ENCODE measurements at regions not wholly inside any gene's neighbourhood (a gene's known extent, or its start where the extent isn't known, plus 50 kb on each side); places are given as distances from the start of the nearest gene placed in this dataset.
"Not testable (repeated sequence)": the region's sequence is repeated elsewhere in the genome, so short reads cannot be mapped to it uniquely, and the experiment has no call there.

DNA sequence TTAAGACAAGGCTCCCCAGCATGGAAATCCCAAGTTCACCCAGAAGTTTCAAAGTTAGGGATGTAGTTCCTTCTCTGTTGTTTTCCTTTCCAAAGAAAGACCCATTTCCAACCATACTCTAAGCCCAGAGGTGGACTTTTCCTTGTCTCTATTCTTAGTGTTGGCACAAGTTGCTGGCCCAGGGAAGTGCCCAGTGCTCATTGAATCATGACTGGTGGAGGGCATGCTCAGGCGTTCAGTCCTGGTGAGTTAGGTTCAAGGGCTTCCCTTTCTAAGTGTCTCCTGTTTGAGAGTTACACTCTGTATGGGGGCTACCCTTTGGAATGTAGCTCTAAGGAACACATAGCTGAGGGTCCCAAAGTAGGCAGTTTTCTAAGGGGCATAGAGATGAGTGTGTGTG lies 389.5 kb downstream of the KCNRG start:
- intact Hi-C loops (cut with micrococcal nuclease): no loop called here

DNA sequence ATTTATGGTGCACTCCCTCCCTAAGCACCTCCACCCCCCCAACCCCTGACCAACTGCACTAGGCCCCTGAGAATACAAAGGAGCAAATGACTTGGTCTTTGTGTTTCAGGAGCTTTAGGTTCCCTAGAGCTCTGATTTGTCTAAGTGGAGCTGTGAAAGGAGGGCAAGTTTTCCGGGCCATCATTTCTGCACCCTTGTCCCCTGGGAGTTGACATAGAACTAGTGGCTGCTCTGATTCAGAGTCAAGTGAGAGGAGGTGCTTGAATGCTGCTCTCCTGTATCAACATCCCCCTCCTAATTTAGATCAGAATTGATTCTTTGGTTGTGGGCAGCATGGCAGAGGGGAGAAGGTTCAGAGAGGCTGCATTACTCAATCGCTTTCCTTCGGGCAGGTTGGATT lies 391.6 kb downstream of the KCNRG start:
- intact Hi-C loops (cut with micrococcal nuclease): no loop called here

DNA sequence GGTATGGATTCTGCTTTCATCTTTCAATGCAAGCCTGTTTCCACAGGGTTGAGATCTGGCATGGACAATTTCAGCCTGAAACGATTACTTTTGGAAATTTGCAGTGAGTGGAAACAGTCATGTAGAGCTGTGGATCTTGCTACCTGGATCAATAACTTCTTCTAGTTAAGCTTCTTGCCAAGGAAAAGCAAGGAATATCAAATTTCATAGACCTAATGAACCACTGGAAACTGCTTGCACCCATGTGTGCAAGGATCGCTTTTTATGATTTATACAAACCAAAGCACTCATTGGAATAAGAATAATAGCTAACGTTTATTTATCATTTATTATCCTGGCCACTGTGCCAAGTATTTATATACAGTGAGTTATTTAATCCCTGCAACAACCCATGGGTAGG lies 392.8 kb downstream of the KCNRG start:
- intact Hi-C loops (cut with micrococcal nuclease): no loop called here

DNA sequence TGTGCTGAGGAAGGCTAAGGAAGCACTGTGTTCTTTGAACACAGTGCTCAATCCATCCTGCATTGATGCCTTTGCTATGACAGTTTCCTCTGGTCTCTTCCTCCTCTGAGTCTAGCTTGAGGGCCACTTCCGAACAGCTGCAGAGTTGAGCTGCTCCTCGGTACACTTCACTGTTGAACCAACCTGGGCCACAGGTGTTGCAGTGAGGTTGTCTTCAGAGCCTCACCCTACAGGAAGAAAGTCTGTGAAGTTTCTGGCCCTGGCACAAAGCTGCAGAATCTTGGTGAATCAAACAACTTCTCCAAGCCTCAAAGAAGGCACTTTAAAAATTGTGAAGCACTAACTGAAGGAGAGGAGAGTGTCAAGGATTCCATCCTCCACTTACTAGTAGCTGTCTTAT lies 394.0 kb downstream of the KCNRG start:
- intact Hi-C loops (cut with micrococcal nuclease): no loop called here

DNA sequence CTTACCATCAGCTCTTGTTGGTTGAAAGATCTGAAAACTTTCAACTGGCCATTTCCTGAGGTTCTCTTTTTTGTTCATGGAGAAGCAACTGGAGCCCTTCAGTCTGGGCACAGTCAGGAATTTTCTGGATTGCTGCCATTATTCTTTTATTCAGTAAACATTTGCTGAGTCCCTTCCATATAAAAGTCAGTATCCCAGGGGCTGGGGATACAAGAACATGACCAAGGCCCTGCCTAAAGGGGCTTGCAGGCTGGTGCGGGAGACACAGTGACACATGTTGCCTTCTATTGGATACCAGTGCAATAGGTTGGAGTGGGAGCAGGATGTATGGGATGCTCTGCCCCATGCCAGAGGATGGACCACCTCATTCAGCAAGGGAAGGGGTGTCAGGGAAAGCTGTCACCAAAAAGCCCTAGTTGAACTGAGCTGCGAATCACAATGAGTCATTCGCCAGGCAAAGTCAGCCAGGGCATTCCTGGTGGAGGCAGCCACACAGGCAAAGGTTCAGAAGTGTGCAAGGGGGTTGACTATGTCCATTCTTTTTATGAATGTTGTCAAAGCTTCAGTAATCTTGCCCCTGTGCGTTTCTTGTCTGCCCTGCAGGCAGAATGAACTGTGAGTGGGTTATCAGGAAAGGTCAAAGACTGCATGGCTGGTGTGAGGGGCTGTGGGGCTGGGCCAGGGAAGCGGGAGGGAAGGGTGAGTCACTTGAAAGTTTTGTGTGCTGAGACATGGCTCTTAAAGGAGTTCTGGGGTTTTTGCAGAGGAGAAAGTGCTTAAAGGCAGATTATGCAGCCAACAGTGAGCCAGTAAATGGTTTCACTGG lies 395.9 kb downstream of the KCNRG start:
- intact Hi-C loops (cut with micrococcal nuclease): no loop called here

DNA sequence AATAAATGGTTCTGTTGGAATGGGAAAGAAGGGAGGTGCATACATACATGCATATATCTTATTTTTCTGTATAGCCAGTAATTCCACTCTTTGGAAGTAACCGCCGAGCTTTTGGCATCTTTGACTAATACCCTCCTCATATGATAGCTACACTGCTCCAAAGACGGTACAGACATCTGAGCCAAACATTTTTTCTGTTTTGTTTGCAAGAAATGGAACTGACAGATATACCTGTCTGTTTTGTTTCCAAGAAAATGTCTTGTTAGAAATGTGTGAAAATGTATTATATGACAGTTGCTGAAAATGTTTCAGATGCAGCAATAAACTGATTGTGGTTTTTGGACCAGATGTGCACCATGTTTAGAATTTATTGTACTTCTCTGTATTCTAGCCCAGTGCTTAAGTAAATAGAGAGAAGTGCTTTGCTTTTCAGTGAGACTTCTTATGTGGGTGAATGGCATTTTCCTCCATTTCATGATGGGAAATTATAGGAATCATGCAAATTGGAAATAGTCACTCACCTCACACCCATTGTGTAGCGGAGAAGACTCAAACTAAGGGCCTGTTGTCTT lies 396.9 kb downstream of the KCNRG start:
- intact Hi-C loops (cut with micrococcal nuclease): no loop called here

DNA sequence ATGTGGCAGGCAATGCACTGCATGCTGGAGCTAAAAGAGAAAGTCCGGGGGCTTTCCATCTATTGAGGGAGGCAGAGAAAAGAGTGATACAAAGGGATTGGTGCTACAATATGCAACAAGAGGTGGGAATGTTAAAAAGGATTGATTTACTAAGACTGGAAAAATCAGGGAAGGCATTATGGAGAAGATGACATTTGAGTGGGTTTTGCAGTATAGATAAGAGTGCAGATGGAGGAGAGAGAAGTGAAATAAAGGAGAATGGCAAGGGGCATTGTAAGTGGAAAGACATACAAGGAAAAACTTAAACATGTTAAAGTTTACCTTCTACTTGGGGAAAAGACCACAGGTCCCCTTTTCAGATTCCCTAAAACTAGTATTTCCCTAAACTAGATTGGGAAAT lies 399.4 kb downstream of the KCNRG start:
- intact Hi-C loops (cut with micrococcal nuclease): no loop called here

DNA sequence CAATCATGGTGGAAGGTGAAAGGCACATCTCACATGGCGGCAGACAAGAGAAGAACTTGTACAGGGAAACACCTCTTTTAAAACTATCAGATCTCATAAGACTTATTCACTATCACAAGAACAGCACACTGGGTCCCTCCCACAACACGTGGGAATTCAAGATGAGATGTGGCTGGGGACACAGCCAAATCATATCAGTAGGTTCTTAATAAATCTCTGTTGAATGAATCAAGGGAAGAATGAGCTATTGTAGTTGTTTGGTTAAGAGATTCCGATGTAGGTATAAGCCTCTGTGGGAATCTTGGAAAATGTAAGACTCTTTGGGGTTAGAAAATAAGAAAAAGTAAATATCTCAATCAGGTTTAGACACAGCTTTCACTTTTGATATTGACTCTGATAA lies 400.2 kb downstream of the KCNRG start:
- intact Hi-C loops (cut with micrococcal nuclease): no loop called here

DNA sequence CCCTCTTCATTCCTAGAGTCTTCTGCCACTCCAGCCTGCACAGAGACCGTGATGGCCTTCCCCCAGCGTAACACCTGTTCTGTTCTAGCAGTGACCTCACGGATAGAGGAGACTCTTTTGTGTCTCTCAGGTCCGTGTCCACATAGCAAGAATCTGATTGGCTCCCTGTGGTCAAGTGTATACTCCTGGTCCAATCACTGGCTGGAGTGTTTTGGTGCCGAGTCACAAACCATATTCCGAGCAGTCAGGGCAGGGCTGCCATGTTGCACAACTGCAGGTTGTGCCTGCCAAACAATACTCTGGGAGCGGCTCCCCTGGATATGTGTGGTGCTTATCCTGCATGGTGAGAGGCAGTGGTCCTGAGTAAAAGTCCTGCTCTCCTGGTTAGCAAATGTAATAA lies 402.4 kb downstream of the KCNRG start:
- intact Hi-C loops (cut with micrococcal nuclease): no loop called here

DNA sequence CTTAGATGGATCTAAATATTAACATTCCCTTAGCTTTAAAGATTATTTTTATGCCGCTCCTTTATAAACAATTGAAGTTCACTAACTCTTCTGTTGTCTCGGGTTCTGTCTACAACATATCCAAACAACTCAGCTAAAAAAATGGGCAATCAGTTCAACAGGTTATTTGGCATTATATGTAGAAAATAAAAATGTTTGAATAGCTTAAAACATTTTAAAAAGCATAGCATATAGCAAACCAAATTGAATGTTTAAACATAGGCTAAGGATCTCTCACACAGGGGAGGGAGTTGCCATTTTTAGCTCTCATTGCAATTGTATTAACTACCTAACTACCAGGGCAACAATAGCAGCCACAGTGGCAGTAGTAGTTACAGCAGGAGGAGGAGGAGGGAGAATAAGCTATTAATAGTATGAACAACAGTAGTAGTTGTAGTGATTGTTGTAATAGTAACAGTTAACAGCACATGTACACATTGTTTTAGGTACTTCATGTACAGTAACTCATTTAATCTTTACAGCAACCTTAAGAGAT lies 404.2 kb downstream of the KCNRG start:
- intact Hi-C loops (cut with micrococcal nuclease): no loop called here

DNA sequence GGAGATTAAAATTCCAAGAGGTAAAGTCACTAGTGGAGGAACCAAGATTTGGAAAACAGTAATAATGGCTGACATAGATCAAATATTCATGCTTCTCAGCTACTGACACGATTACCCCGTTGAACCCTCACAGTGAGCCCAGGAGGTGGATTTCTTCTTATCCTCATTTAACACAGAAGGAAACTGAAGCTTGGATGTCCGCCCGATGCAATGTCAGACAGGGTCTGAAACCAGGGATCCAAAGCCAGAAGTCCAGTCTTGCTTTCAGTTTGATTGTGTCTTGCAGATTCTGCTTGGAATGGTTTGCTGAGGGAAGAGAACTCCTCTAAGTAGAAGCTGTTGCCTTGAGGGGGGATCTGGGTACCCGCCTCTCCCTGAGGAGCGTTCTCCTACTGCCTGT lies 404.7 kb downstream of the KCNRG start:
- intact Hi-C loops (cut with micrococcal nuclease): no loop called here

DNA sequence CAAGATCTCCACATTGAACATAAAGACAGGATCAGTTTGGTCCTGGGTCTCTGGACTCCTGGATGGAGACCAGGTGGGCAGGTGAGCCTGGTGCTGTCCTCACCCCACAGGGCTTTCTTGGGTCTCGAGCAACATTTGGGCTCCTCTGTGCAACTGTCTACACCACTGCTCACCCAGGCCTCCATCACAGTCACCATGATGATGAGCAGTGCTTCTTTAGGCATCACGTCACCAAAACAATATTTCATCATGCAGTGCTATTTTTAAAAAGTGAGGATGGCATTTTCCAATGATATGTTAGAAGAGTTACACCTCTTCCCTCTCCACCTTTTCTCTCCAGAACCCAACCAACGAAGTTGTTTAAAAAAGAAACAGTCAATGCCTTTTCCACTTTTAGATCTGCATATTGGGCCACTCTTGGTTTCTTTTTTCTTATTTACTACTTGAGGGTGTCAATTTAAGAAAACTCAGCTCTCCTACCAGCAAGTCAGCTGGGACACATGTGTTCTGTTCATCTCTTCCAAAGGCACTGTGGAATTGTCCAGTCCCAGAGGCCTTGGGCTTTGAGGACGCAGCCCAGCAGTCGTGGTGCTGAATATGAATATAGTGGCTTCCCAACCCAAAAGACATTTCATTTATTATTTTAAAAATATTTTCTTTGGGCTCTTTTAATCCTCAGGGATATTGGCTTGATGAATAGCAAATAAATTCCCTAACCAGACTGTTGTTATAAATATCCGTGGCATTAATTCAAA lies 405.7 kb downstream of the KCNRG start:
- intact Hi-C loops (cut with micrococcal nuclease): no loop called here

DNA sequence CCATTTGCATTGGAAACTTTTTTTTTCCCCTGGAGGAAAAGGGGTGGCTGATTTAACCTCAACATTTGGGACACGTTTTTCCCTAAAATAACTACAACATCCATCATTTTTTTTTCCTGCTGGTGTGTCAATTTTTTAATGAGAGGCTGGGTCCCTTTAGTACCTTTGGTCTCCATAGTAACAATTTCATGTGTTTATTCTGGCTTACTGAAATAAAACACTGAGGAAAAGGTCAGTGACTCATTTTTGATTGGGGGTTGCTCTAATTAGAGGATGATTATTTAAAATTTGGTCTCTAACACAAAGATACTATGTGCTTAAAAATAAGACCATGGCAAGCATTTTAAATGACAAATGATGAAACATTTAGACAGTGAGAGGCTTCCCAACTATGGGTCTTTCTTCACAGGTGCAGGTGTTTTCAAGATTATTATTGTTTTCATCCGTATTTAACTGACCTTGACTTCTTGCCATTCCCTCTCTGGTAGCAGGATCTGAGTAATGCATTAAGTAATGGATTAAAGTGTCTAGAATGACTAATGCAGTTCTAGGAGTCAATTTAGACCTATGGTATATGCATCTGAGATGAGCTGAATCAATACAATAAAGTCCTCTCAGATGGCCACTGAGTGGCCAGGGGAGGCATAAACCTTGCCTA lies 406.4 kb downstream of the KCNRG start:
- intact Hi-C loops (cut with micrococcal nuclease): no loop called here

DNA sequence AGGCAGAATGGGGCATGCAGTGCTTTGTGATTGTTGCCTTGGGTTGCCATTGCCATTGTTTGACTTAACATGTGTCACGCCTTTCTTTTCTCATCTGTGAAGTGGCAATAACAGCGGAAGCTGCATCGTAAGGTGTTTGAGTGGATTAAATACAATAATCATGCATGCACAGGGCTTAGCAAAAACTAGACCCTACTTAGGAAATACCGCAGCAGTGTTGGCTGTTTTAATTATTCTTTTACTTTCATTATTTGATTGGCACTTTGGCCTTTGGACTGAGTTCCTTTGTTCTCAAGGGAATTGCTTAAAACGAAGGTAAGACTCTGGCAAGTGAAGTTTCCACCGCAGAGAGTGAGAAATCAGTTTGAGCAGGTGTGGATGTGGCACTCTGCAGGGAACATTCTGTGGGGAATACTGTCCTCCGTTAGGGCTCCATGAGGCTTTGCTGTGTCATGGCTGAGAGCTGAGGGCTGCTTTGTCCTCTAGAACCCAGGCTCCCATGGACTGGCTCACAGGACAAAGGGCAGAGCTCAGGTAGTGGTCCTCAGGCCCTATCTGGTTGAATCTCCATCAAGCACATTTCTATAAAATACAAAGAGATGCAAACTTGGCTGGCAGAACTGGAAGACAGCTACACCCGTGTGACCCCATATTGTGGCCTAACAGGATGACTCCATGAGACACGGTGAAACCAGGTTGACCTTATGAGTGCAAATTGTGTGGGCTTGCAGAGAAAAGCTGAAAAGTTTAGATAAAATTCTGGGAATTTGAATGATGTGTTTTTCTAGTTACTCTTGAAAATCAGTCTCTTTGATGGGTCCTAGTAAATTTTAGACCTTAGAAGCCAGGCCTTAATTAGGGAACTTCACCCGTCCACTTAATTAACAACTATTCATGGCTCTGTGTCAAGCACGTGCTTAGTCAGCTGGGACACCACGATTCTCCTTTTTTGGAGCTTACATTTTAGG lies 407.2 kb downstream of the KCNRG start:
- intact Hi-C loops (cut with micrococcal nuclease): no loop called here

DNA sequence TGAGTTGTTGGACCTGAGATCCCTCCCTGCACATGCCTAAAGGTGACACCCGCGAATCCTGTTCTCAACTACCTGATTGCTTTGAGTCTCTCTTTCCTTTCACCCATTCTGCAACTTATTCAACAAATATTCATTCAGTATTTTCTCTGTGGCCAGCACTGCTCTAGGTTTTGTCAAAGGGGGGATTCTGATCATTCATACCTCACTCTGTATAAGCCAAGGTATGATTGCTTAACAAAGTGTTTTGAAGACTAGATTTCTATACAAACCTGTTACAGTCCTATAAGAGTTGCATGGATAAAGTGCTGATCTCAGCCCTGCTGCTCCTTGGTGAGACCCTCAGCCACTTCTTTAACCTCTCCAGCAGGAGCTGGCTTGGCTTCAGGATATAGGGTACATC lies 409.7 kb downstream of the KCNRG start:
- intact Hi-C loops (cut with micrococcal nuclease): no loop called here

DNA sequence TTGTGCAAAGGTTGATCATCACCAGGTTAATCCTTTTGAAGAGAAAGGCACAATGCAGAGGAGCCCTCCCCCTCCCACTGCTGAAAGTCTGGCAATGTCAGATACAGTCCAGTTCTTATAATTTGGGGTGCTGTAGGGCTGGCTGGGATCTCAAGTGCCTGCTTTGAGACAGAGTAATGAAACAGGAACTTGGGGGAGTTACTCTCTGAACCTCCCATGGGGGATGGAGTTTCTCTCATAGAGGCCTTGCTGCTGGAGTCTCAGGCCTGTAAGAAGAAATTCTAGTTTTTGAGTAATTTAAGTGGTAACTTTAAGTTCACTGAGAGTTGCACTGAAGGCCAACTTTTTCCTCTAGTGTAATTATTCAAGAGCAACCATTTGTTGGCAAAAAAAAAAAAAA lies 410.5 kb downstream of the KCNRG start:
- intact Hi-C loops (cut with micrococcal nuclease): no loop called here

DNA sequence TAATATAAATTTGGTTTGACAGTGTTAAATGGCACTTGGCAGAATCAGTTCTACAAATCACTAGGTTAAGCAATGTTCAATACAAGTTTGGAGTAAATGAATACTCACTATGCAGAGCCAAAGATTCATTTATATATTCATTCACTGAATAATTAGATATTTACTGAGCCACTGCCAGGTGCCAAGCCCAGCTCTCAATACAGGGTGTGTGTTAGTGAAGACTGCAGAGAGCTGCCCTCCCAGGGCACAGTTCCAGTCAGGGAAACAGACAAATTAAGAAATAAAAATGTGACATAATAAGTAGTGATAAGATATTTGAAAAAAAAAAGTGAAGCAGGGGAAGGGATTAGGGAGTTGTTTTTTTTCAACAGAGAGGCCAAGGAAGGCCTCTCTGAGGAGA lies 411.7 kb downstream of the KCNRG start:
- intact Hi-C loops (cut with micrococcal nuclease): no loop called here

DNA sequence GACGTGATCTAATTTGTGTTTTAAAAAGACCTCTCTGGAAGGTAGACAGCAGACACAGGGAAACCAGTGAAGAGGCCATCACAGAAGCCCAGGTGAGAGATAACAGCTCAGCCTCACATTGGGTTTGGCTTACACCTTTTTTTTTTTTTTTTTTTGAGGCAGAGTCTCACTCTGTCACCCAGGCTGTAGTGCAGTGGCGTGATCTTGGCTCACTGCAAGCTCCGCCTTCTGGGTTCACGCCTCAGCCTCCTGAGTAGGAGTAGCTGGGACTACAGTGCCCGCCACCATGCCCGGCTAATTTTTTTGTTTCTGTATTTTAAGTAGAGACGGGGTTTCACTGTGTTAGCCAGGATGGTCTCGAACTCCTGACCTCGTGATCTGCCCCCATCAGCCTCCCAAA lies 412.3 kb downstream of the KCNRG start:
- intact Hi-C loops (cut with micrococcal nuclease): not testable (repeated sequence)

DNA sequence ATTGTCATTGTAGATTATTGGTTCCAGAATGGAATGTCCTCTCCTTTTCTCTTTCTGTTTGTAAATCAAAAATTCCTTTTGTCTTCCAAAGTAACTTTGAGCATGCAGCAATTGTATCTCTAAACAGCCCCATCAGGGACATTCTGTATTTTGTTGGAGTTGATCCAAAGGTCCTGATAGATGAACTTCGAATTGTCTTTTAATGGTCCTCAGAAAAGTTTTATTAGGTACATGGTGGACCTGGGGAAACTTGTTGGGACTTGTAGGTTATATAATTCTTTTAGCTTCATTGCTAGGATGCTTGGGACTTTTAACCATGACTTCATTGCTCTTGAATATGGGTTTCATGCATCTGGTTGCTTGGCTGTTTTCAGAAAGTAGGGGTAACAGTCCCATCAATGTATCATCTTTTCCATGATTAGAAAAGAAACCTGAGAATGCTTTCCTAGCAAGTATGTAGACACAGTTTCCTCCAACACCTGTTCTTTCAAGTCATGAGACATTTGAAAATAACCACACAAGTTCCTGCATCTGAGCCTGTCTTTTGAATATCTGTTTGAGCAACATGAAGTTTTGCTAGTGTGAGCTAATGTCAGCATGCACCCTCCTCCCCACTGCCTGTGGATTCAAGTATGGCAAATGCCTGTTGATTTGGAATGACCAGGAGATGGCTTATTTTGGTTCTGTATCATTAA lies 413.1 kb downstream of the KCNRG start:
- intact Hi-C loops (cut with micrococcal nuclease): no loop called here

DNA sequence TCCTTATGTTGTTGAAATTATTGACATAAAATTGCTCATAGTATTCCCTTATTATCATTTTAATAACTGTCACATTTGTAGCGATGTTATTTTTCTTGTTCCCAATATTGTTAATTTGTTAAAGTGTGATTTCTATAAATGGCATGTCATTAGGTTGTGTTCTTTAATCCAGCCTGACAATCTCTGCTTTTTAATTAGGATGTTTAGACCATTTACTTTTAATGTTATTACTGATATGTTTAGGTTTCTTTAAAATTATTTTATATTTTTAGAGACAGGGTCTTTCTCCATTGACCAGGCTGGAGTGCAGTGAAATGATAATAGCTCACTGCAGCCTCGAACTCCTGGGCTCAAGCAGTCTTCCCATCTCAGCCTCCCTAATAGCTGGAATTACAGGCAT lies 408.5 kb downstream of the DLEU7 start:
- intact Hi-C loops (cut with micrococcal nuclease): no loop called here

All from T-helper 2 cell treated with Interferon-gamma antibody and Interleukin-4, amounts not matched to agents 100 ng/mL and 5 ng/mL, for 36 hours (primary cell).